Keratinocyte (primary cell): ENCODE measurements at regions not wholly inside any gene's neighbourhood (a gene's known extent, or its start where the extent isn't known, plus 50 kb on each side); places are given as distances from the start of the nearest gene placed in this dataset.
"Not testable (repeated sequence)": the region's sequence is repeated elsewhere in the genome, so short reads cannot be mapped to it uniquely, and the experiment has no call there.

Experiments
- DNase-seq: peaks from one replicate; pipeline ENCODE4 v3.0.0-alpha.2; 2011; ENCODE audit warnings: low read depth, missing footprints, low spot score
- FAIRE-seq: peaks from 2 replicates; lab custom pipeline; 2011; peaks lifted over from hg19 to GRCh38; lab: Jason Lieb, UNC
- H2AFZ ChIP-seq: 2 replicates; pipeline ENCODE4 v1.6.0; 2012; ENCODE audit warnings: low read length, control low read depth, inconsistent platforms; ENCODE audit not compliant: control insufficient read depth
- H3K27ac ChIP-seq: 2 replicates; pipeline ENCODE4 v1.5.1; 2011; ENCODE audit warnings: low read length; ENCODE audit not compliant: control insufficient read depth, insufficient read depth
- H3K27me3 ChIP-seq: 3 replicates; pipeline ENCODE4 v1.6.0; 2011; ENCODE audit warnings: low read length; ENCODE audit not compliant: control insufficient read depth, insufficient read depth; ENCODE audit errors: extremely low read depth
- H3K36me3 ChIP-seq, 2 experiments: 2 replicates in 1 of 2; 3 replicates in 1 of 2; pipeline ENCODE4 v1.5.1; 2011; ENCODE audit warnings: low read length in 2 of 2, mild to moderate bottlenecking in 1 of 2; ENCODE audit not compliant: control insufficient read depth in 2 of 2, insufficient read depth in 2 of 2; ENCODE audit errors: extremely low read depth in 1 of 2
- H3K4me1 ChIP-seq: 3 replicates; pipeline ENCODE4 v1.5.1; 2011; ENCODE audit warnings: low read length; ENCODE audit not compliant: control insufficient read depth, insufficient read depth; ENCODE audit errors: extremely low read depth
- H3K4me2 ChIP-seq: 3 replicates; pipeline ENCODE4 v1.6.0; 2011; ENCODE audit warnings: low read depth, low read length; ENCODE audit not compliant: control insufficient read depth, insufficient read depth; ENCODE audit errors: extremely low read depth
- H3K4me3 ChIP-seq, 3 experiments: fragments of 200-600 bp in 1 of 3; sonication (generic) in 1 of 3; 2 replicates in 2 of 3; 3 replicates in 1 of 3; pipeline ENCODE4 v1.5.1; 2011 to 2016; ENCODE audit warnings: low read length in 3 of 3, mild to moderate bottlenecking in 3 of 3, control low read depth in 2 of 3, inconsistent platforms in 1 of 3, low read depth in 1 of 3, mixed read lengths in 1 of 3, mixed run types in 1 of 3, moderate library complexity in 1 of 3; ENCODE audit not compliant: control insufficient read depth in 2 of 3, insufficient read depth in 2 of 3; ENCODE audit errors: extremely low read depth in 1 of 3
- H3K79me2 ChIP-seq: 2 replicates; pipeline ENCODE4 v1.6.0; 2012; ENCODE audit warnings: low read length; ENCODE audit not compliant: control insufficient read depth, insufficient read depth
- H3K9ac ChIP-seq: 3 replicates; pipeline ENCODE4 v1.6.0; 2011; ENCODE audit warnings: low read length; ENCODE audit not compliant: control insufficient read depth, insufficient read depth; ENCODE audit errors: extremely low read depth
- H3K9me1 ChIP-seq: 3 replicates; pipeline ENCODE4 v1.6.0; 2011; ENCODE audit warnings: low read length; ENCODE audit not compliant: control insufficient read depth, insufficient read depth; ENCODE audit errors: extremely low read depth
- H3K9me3 ChIP-seq: 2 replicates; pipeline ENCODE4 v1.5.1; 2012; ENCODE audit warnings: low read depth, low read length; ENCODE audit not compliant: control insufficient read depth
- H4K20me1 ChIP-seq: 3 replicates; pipeline ENCODE4 v1.6.0; 2011; ENCODE audit warnings: low read length; ENCODE audit not compliant: control insufficient read depth, insufficient read depth; ENCODE audit errors: extremely low read depth
- CTCF ChIP-seq, 3 experiments: IDR thresholded peaks in 1 of 3; conservative IDR thresholded peaks in 1 of 3; optimal IDR thresholded peaks in 1 of 3; 2 replicates in 2 of 3; 3 replicates in 1 of 3; pipeline versions ENCODE3 to v1.5.1; 2011; ENCODE audit warnings: low read length in 3 of 3, mild to moderate bottlenecking in 3 of 3, moderate library complexity in 2 of 3, control low read depth in 1 of 3, inconsistent platforms in 1 of 3; ENCODE audit not compliant: insufficient read depth in 2 of 3; ENCODE audit errors: extremely low read depth in 1 of 3
- EZH2 ChIP-seq: IDR thresholded peaks from one replicate; pipeline ENCODE4 v1.6.1; 2012; ENCODE audit warnings: inconsistent platforms, mild to moderate bottlenecking, low read length, moderate library complexity
- dilution Hi-C: fragments of 300-500 bp; cut with MboI; formaldehyde crosslinking; loops from one replicate; pipeline ENCODE4 v1.7.0; 2020; ENCODE audit warnings: low sequenced_read_pairs; ENCODE audit not compliant: extremely low pct_ligation_motif_present

DNA sequence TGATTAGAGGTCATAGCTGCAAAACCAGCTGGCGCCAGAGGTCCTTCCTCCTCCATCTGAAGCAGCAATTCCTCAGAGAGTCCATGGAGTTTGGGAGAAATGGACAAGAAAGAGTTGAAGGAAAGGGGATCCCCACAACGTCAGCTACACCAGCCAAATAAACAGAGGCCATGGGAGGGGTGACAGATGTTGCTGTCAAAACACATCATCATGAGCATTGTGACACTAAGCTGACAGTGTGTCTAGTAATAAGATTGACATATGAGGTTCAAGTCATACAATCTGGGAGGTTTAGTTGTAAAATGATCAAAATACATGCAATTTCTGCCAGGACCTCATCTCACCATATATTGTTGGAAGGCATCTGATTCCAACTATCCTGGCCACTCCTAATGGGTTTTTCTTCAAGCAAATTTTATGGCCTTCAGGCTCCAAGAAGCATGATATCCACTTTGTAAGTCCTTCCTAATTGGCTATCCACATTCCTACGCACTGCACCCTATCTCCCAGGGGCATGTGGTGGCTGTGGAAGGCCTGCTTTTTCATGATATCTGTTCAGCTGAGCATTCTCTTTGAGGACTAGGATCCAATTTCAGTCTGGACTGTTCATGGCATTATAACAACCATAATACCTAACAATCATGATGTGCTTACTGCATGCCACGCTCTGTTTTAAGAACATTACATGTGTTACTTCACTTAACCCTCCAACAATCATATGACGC, 335.0 kb upstream of the ID2 start:
- Histone ChIP-seq H3K9ac (no peak overlapping the region), H3K4me3 (no peak overlapping the region), H3K9me3 (no peaks in the 10 kb centered on the region), H3K27ac (no peak overlapping the region), H2AFZ (no peak overlapping the region), H3K9me1 (no peaks in the 10 kb centered on the region), H4K20me1 (no peaks in the 10 kb centered on the region), H3K27me3 (no peaks in the 10 kb centered on the region), H3K79me2 (no peaks in the 10 kb centered on the region), H3K36me3 (no peaks in the 10 kb centered on the region), H3K4me2 (no peak overlapping the region), H3K4me1 (no peaks in the 10 kb centered on the region)
- no peak for DNase-seq
- dilution Hi-C loops, result no loop called here
- no peak for FAIRE-seq
- TF ChIP-seq EZH2 (no peak), CTCF (optimal IDR thresholded peaks at IDR 0.05 in 1 of 3, IDR thresholded peaks at IDR 0.05 in 1 of 3, conservative IDR thresholded peaks at IDR 0.05 in 1 of 3; ENCODE audit: extremely low read depth in 1 of 3, insufficient read depth in 2 of 3, low read length in 3 of 3) (no peak)

DNA sequence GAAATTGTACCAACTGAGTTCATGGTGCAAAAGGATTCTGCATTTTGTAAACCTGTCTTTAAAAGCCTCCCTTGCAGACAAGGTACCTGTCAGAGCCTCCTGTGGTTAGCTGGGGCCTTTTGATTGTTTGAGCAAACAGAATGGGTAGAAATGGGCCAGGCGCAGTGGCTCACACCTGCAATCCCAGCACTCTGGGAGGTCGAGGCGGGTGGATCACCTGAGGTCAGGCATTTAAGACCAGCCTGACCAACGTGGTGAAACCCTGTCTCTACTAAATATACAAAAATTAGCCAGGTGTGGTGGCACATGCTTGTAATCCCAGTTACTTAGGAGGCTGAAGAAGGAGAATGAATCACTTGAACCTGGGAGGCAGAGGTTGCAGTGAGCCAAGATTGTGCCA, 332.9 kb upstream of the ID2 start:
- H2AFZ ChIP-seq, H3K36me3 ChIP-seq, H3K4me1 ChIP-seq, H3K9me1 ChIP-seq, H3K27me3 ChIP-seq, dilution Hi-C loops, FAIRE-seq, H4K20me1 ChIP-seq, H3K9me3 ChIP-seq, H3K79me2 ChIP-seq, DNase-seq, H3K4me2 ChIP-seq, H3K27ac ChIP-seq, H3K9ac ChIP-seq, H3K4me3 ChIP-seq: not testable (repeated sequence)

- Histone ChIP-seq H3K79me2 (no peaks in the 10 kb centered on the region), H3K4me2 (no peak overlapping the region), H3K4me3 (no peak overlapping the region), H3K9me3 (no peaks in the 10 kb centered on the region), H3K9ac (no peak overlapping the region), H3K9me1 (no peaks in the 10 kb centered on the region), H3K36me3 (no peaks in the 10 kb centered on the region), H3K4me1 (no peaks in the 10 kb centered on the region), H4K20me1 (no peaks in the 10 kb centered on the region), H3K27ac (no peak overlapping the region), H2AFZ (no peak overlapping the region), H3K27me3 (no peaks in the 10 kb centered on the region)
- TF ChIP-seq CTCF (optimal IDR thresholded peaks at IDR 0.05 in 1 of 3, IDR thresholded peaks at IDR 0.05 in 1 of 3, conservative IDR thresholded peaks at IDR 0.05 in 1 of 3; ENCODE audit: extremely low read depth in 1 of 3, insufficient read depth in 2 of 3, low read length in 3 of 3) (no peak), EZH2 (no peak)
- no peak for DNase-seq
- FAIRE-seq, result no peak
- dilution Hi-C loops, result no loop called here
Observed at GRCh38 chr2:8352296-8352695, 329.6 kb upstream of the ID2 start.
